SU-DHL-6 (cell line): ENCODE measurements at regions not wholly inside any gene's neighbourhood (a gene's known extent, or its start where the extent isn't known, plus 50 kb on each side); places are given as distances from the start of the nearest gene placed in this dataset.

Experiments
- EZH2phosphoT487 ChIP-seq: fragments of 200-600 bp; sonication (generic), shearing (Covaris generic); conservative IDR thresholded peaks from 2 replicates; pipeline ENCODE4 v1.6.1; 2018; ENCODE audit warnings: mild to moderate bottlenecking, antibody characterized with exemption, low read length, moderate library complexity, mixed read lengths
- TF ChIP-seq, protein P1 (sequence below): fragments of 200-600 bp; sonication (generic); IDR thresholded peaks from one replicate; pipeline ENCODE4 v1.5.1; 2017; ENCODE audit warnings: antibody characterized with exemption, mild to moderate bottlenecking, low read length, moderate library complexity; ENCODE audit not compliant: insufficient read depth, poor library complexity, severe bottlenecking

DNA sequence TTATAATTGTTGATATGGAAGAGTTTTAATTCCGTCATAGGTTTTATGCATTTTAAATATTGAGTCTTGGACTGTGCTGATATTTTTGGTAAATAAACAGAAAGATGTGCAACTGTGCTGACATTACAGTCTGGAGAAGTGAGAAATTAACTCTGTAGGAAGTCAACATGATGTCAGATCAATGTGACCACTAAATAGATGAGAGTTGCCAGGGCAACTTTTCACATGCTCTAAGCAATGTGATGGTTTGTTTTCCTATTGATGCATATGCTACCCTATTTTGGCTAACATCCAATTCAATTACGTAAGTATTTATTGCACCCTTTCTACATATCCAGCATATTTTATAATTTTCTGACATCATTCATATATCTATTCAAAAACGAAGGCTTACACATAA lies 1109.3 kb downstream of the TSN start:
- TF ChIP-seq, protein P1, sequence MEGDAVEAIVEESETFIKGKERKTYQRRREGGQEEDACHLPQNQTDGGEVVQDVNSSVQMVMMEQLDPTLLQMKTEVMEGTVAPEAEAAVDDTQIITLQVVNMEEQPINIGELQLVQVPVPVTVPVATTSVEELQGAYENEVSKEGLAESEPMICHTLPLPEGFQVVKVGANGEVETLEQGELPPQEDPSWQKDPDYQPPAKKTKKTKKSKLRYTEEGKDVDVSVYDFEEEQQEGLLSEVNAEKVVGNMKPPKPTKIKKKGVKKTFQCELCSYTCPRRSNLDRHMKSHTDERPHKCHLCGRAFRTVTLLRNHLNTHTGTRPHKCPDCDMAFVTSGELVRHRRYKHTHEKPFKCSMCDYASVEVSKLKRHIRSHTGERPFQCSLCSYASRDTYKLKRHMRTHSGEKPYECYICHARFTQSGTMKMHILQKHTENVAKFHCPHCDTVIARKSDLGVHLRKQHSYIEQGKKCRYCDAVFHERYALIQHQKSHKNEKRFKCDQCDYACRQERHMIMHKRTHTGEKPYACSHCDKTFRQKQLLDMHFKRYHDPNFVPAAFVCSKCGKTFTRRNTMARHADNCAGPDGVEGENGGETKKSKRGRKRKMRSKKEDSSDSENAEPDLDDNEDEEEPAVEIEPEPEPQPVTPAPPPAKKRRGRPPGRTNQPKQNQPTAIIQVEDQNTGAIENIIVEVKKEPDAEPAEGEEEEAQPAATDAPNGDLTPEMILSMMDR, result no peak
- TF ChIP-seq EZH2phosphoT487, result no peak
